ENCODE measurements at regions not wholly inside any gene's neighbourhood (a gene's known extent, or its start where the extent isn't known, plus 50 kb on each side); places are given as distances from the start of the nearest gene placed in this dataset.

DNA sequence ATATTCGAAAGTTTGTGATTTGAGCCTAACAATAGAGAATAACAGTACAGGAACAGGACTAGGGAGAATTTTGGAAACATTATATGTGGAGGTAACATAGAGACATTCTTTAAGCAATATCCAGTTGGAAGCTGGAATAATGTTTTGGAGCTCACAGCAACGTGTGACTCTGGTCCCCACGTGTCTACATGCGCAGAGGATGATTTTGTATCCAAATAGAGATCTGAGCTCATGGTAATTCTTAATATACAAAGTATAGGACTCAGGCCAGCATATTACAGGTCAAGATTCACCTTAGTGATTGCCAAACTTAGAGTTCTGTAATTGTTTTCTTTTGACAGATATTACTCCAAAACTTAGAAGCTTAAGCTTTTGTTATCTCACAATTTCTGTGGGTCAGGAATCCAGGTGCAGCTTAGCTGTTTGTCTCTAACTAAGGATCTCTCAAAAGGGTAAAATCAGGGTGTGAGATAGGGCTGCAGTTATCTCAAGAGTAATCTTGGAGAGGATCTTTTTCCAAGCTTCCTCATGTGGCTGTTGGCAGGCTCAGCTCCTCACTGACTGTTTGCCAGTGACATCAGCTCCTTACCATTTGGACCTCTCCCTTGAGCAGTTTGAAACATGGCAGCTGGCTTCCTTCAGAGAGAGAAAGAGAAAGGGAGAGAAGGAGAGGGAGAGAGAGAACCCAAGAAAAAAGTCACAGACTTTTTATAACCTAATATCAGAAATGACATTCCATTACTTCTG lies 272.0 kb upstream of the ZNF462 start:
- H3K4me1 Mint-ChIP-seq: peaks cover 5% of the 10 kb centered on the region
- no peak overlapping the region for H3K4me3 Mint-ChIP-seq
- TF ChIP-seq ZNF232 (CRISPR knock-in tag; IDR thresholded peaks at IDR 0.05) (no peak), ZNF423 (CRISPR knock-in tag; IDR thresholded peaks at IDR 0.05) (no peak), NFATC4 (CRISPR knock-in tag; IDR thresholded peaks at IDR 0.05) (no peak), SMAD4 (CRISPR knock-in tag; IDR thresholded peaks at IDR 0.05) (no peak)
- ChIA-PET CTCF (no interaction called here), POLR2A (no interaction called here)
- H3K27me3 Mint-ChIP-seq (ENCODE audit: low read depth): no peaks in the 10 kb centered on the region
- H3K9me3 Mint-ChIP-seq: 0 out of 2 replicates have a peak, but pooled peaks cover 3% of the 10 kb centered on the region
- H3K36me3 Mint-ChIP-seq: no peaks in the 10 kb centered on the region
- ATAC-seq: no peak
- no peak for DNase-seq (ENCODE audit: low spot score)
- H3K27ac Mint-ChIP-seq: no peak overlapping the region

DNA sequence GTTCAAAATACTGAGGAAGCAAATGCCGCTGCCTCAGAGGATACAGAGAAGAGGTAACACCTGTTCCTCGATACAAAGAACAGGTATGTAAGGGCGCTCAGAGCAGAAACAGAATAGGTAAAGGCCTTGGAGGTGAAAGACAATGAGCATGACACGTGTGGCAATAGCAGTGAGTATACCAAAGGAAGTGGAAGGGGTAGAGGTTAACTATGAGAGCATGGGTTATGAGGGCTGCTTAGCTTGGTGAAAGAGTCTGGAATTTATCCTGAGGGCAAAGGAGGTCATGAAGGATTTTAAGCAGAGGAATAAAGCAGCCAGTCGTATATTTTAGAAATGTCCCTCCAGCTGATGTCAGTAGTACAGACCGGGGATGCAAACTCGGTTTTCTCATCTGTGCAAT lies 269.8 kb upstream of the ZNF462 start:
- Mint-ChIP-seq H3K27me3 (ENCODE audit: low read depth) (no peaks in the 10 kb centered on the region), H3K4me3 (no peak overlapping the region), H3K4me1 (peaks cover 5% of the 10 kb centered on the region), H3K27ac (no peak overlapping the region), H3K9me3 (no peaks in the 10 kb centered on the region), H3K36me3 (no peaks in the 10 kb centered on the region)
- DNase-seq (ENCODE audit: low spot score): no peak
- TF ChIP-seq, protein P1, sequence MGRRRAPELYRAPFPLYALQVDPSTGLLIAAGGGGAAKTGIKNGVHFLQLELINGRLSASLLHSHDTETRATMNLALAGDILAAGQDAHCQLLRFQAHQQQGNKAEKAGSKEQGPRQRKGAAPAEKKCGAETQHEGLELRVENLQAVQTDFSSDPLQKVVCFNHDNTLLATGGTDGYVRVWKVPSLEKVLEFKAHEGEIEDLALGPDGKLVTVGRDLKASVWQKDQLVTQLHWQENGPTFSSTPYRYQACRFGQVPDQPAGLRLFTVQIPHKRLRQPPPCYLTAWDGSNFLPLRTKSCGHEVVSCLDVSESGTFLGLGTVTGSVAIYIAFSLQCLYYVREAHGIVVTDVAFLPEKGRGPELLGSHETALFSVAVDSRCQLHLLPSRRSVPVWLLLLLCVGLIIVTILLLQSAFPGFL (CRISPR knock-in tag; IDR thresholded peaks at IDR 0.05; ENCODE audit: borderline replicate concordance): no peak
- TF ChIP-seq, protein P2, sequence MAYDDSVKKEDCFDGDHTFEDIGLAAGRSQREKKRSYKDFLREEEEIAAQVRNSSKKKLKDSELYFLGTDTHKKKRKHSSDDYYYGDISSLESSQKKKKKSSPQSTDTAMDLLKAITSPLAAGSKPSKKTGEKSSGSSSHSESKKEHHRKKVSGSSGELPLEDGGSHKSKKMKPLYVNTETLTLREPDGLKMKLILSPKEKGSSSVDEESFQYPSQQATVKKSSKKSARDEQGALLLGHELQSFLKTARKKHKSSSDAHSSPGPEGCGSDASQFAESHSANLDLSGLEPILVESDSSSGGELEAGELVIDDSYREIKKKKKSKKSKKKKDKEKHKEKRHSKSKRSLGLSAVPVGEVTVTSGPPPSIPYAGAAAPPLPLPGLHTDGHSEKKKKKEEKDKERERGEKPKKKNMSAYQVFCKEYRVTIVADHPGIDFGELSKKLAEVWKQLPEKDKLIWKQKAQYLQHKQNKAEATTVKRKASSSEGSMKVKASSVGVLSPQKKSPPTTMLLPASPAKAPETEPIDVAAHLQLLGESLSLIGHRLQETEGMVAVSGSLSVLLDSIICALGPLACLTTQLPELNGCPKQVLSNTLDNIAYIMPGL (CRISPR knock-in tag; IDR thresholded peaks at IDR 0.05): no peak
- TF ChIP-seq MYBL2 (CRISPR knock-in tag; IDR thresholded peaks at IDR 0.05): no peak
- TF ChIP-seq NFYB (CRISPR knock-in tag; conservative IDR thresholded peaks at IDR 0.05; ENCODE audit: low read depth): no peak
- no peak for TF ChIP-seq ZNF219 (CRISPR knock-in tag; IDR thresholded peaks at IDR 0.05; ENCODE audit: borderline replicate concordance)
- no peak for TF ChIP-seq JUN (CRISPR knock-in tag; IDR thresholded peaks at IDR 0.05)
- no peak for TF ChIP-seq IRF1 (CRISPR knock-in tag; IDR thresholded peaks at IDR 0.05)
- TF ChIP-seq, protein P3, sequence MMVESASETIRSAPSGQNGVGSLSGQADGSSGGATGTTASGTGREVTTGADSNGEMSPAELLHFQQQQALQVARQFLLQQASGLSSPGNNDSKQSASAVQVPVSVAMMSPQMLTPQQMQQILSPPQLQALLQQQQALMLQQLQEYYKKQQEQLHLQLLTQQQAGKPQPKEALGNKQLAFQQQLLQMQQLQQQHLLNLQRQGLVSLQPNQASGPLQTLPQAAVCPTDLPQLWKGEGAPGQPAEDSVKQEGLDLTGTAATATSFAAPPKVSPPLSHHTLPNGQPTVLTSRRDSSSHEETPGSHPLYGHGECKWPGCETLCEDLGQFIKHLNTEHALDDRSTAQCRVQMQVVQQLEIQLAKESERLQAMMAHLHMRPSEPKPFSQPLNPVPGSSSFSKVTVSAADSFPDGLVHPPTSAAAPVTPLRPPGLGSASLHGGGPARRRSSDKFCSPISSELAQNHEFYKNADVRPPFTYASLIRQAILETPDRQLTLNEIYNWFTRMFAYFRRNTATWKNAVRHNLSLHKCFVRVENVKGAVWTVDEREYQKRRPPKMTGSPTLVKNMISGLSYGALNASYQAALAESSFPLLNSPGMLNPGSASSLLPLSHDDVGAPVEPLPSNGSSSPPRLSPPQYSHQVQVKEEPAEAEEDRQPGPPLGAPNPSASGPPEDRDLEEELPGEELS (CRISPR knock-in tag; IDR thresholded peaks at IDR 0.05): no peak
- POLR2A ChIA-PET: no interaction called here
- ATAC-seq: no peak
- CTCF ChIA-PET: no interaction called here

DNA sequence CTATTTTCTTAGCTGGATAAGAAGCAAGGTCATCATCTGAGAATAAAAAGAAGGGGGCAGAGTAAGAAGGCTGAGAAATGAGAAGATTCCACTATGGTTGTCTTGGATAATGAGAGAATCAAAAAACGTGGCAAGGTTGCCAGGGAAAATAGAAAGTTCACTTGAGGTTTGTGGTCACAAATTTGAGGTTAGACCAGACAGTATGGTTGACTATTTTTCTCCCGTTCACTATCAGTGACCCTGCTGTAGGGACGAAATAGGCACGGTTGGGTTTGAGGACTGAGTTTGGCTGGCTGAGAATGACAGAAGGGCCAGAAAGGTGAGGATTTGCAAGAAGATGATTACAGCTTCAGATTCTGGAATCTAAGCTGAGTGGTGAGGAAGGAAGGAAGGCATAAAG lies 266.0 kb upstream of the ZNF462 start:
- TF ChIP-seq RORB (CRISPR knock-in tag; IDR thresholded peaks at IDR 0.05) (no peak), ESRRA (CRISPR knock-in tag; IDR thresholded peaks at IDR 0.05; ENCODE audit: borderline replicate concordance) (no peak), ATF1 (CRISPR knock-in tag; IDR thresholded peaks at IDR 0.05) (no peak), HMGA2 (CRISPR knock-in tag; IDR thresholded peaks at IDR 0.05) (no peak), NR1H2 (CRISPR knock-in tag; IDR thresholded peaks at IDR 0.05) (no peak), NR3C1 (CRISPR knock-in tag; conservative IDR thresholded peaks at IDR 0.05; ENCODE audit: low read depth) (no peak)
- no peak overlapping the region for H3K27ac Mint-ChIP-seq
- no peak for DNase-seq (ENCODE audit: low spot score)
- H3K27me3 Mint-ChIP-seq (ENCODE audit: low read depth): peaks cover 3% of the 10 kb centered on the region; the same call in 1 of the 2 replicates
- no peak overlapping the region for H3K4me3 Mint-ChIP-seq
- no peaks in the 10 kb centered on the region; the same call in 1 of the 2 replicates for H3K9me3 Mint-ChIP-seq
- ChIA-PET POLR2A (no interaction called here), CTCF (no interaction called here)
- H3K4me1 Mint-ChIP-seq: peaks cover under 1% of the 10 kb centered on the region; the same call in 1 of the 2 replicates
- H3K36me3 Mint-ChIP-seq: no peaks in the 10 kb centered on the region
- ATAC-seq: no peak

Data from WTC11 (cell line).